ENCODE measurements at regions not wholly inside any gene's neighbourhood (a gene's known extent, or its start where the extent isn't known, plus 50 kb on each side); places are given as distances from the start of the nearest gene placed in this dataset.

- no peaks in the 10 kb centered on the region for H3K36me3 Mint-ChIP-seq (ENCODE audit: low read depth)
- CTCF ChIA-PET = interaction anchor here (0.7 kb wide), 1 partner anchor 940 kb away, joined by 3 read pairs; no protein-coding TSS in a partner anchor
- no peaks in the 10 kb centered on the region for H3K36me3 ChIP-seq (ENCODE audit: insufficient read depth, low read length)
- no peak overlapping the region for H3K27ac ChIP-seq (ENCODE audit: low read depth in 1 of 2, low read length in 2 of 2)
- DNase-seq = no peak
- ATAC-seq (ENCODE audit: poor library complexity) = no peak
- H3K4me3 ChIP-seq (ENCODE audit: low read length) = no peak overlapping the region
- intact Hi-C loops (cut with DNase I, micrococcal nuclease) = no loop called here
- H3K27me3 Mint-ChIP-seq = no peaks in the 10 kb centered on the region
- no peaks in the 10 kb centered on the region for H3K4me1 ChIP-seq (ENCODE audit: insufficient read depth, low read length)
- no peaks in the 10 kb centered on the region for H3K27me3 ChIP-seq (ENCODE audit: control insufficient read depth in 1 of 2, insufficient read depth in 2 of 2, low read length in 2 of 2)
- H3K9me3 Mint-ChIP-seq = peaks cover 2% of the 10 kb centered on the region
- POLR2A ChIA-PET = no interaction called here
- H3K27ac Mint-ChIP-seq = no peak overlapping the region
- TF ChIP-seq, protein P1, sequence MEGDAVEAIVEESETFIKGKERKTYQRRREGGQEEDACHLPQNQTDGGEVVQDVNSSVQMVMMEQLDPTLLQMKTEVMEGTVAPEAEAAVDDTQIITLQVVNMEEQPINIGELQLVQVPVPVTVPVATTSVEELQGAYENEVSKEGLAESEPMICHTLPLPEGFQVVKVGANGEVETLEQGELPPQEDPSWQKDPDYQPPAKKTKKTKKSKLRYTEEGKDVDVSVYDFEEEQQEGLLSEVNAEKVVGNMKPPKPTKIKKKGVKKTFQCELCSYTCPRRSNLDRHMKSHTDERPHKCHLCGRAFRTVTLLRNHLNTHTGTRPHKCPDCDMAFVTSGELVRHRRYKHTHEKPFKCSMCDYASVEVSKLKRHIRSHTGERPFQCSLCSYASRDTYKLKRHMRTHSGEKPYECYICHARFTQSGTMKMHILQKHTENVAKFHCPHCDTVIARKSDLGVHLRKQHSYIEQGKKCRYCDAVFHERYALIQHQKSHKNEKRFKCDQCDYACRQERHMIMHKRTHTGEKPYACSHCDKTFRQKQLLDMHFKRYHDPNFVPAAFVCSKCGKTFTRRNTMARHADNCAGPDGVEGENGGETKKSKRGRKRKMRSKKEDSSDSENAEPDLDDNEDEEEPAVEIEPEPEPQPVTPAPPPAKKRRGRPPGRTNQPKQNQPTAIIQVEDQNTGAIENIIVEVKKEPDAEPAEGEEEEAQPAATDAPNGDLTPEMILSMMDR (IDR thresholded peaks at IDR 0.05) = no peak
- no peak overlapping the region for H3K4me3 Mint-ChIP-seq
- H3K9me3 ChIP-seq (ENCODE audit: control insufficient read depth in 1 of 2, insufficient read depth in 1 of 2, low read length in 2 of 2) = peaks cover 0 to 20% of the 10 kb centered on the region in 2 experiments
- no peaks in the 10 kb centered on the region for H3K4me1 Mint-ChIP-seq (ENCODE audit: low read depth)
Observed at GRCh38 chr9:81125446-81126092, 563.8 kb downstream of the TLE1 start.

DNA sequence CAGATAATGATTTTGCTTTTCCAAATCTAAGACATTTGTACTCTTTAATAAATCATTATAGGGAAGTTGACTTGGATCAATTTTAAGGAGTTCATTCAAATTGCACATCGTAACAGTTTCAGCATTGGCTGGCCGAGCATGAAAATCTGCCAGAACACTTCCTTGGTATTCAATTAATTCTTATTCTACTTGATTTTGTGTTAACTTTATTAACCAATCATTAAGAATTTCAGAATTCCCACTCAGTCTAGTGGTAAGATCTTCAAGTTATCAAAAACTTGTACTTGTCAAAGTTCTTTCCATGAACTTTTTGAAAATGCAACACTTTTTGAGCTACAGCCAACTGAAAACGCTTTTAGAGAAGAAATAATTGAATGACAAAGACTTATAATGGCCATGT lies 565.8 kb downstream of the TLE1 start:
- Histone ChIP-seq H3K9me3 (ENCODE audit: control insufficient read depth in 1 of 2, insufficient read depth in 1 of 2, low read length in 2 of 2) (peaks cover 0 to 20% of the 10 kb centered on the region in 2 experiments), H3K4me1 (ENCODE audit: insufficient read depth, low read length) (no peaks in the 10 kb centered on the region), H3K27me3 (ENCODE audit: control insufficient read depth in 1 of 2, insufficient read depth in 2 of 2, low read length in 2 of 2) (no peaks in the 10 kb centered on the region), H3K36me3 (ENCODE audit: insufficient read depth, low read length) (no peaks in the 10 kb centered on the region), H3K4me3 (ENCODE audit: low read length) (no peak overlapping the region), H3K27ac (ENCODE audit: low read depth in 1 of 2, low read length in 2 of 2) (no peak overlapping the region)
- ChIA-PET CTCF (no interaction called here), POLR2A (no interaction called here)
- ATAC-seq (ENCODE audit: poor library complexity) (no peak), DNase-seq (no peak)
- intact Hi-C loops (cut with DNase I, micrococcal nuclease) = no loop called here
- TF ChIP-seq, protein P1 (IDR thresholded peaks at IDR 0.05) = no peak
- no peaks in the 10 kb centered on the region for H3K36me3 Mint-ChIP-seq (ENCODE audit: low read depth)
- no peaks in the 10 kb centered on the region for H3K27me3 Mint-ChIP-seq
- H3K4me3 Mint-ChIP-seq = no peak overlapping the region
- H3K27ac Mint-ChIP-seq = no peak overlapping the region
- no peaks in the 10 kb centered on the region for H3K4me1 Mint-ChIP-seq (ENCODE audit: low read depth)
- H3K9me3 Mint-ChIP-seq = no peaks in the 10 kb centered on the region

- Histone ChIP-seq H3K27ac (ENCODE audit: low read depth in 1 of 2, low read length in 2 of 2) (no peak overlapping the region), H3K27me3 (ENCODE audit: control insufficient read depth in 1 of 2, insufficient read depth in 2 of 2, low read length in 2 of 2) (peaks cover 0 to 1% of the 10 kb centered on the region in 2 experiments), H3K4me3 (ENCODE audit: low read length) (no peak overlapping the region), H3K9me3 (ENCODE audit: control insufficient read depth in 1 of 2, insufficient read depth in 1 of 2, low read length in 2 of 2) (peaks cover 0 to 20% of the 10 kb centered on the region in 2 experiments), H3K36me3 (ENCODE audit: insufficient read depth, low read length) (no peaks in the 10 kb centered on the region), H3K4me1 (ENCODE audit: insufficient read depth, low read length) (no peaks in the 10 kb centered on the region)
- DNase-seq (no peak), ATAC-seq (ENCODE audit: poor library complexity) (no peak)
- ChIA-PET POLR2A (no interaction called here), CTCF (no interaction called here)
- Mint-ChIP-seq H3K4me3 (no peak overlapping the region), H3K27me3 (peaks cover 2% of the 10 kb centered on the region), H3K27ac (no peak overlapping the region), H3K4me1 (ENCODE audit: low read depth) (no peaks in the 10 kb centered on the region), H3K36me3 (ENCODE audit: low read depth) (no peaks in the 10 kb centered on the region), H3K9me3 (no peaks in the 10 kb centered on the region)
- TF ChIP-seq, protein P1 (IDR thresholded peaks at IDR 0.05) = no peak
- intact Hi-C loops (cut with DNase I, micrococcal nuclease) = no loop called here
Observed at GRCh38 chr9:81122749-81123148, 566.6 kb downstream of the TLE1 start.

Measured in CD4-positive, alpha-beta T cell (primary cell).